GM12875 (cell line): ENCODE measurements at regions not wholly inside any gene's neighbourhood (a gene's known extent, or its start where the extent isn't known, plus 50 kb on each side); places are given as distances from the start of the nearest gene placed in this dataset.

Experiments used
- H3K4me3 ChIP-seq: one replicate; pipeline ENCODE4 v1.5.1; 2011; ENCODE audit warnings: low read depth, low read length, control low read depth
- TF ChIP-seq, protein P1 (sequence below): IDR thresholded peaks from 2 replicates; pipeline ENCODE4 v1.5.1; 2011; ENCODE audit warnings: low read depth, mild to moderate bottlenecking, control low read depth, inconsistent platforms, low read length, moderate library complexity, borderline replicate concordance; ENCODE audit not compliant: insufficient read depth

DNA sequence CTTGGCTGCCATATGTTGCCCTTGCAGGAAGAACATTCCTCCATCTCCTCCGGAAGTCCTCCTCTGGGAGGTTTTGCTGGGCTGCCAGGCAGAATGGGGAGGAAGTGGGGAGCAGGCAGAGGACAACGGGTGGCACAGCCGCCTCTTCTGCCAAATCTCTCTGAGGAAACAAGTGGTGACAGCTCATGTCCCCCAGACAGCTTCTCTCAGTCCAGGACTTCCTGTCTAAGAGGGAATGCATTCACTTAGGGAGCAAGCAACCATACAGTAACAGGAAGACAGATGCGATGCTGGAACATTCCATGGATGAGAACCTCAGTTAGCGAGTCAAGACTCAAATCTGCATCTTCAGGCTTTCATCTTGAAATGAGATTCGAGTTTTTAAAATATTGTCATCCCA is 701.0 kb downstream of the SEMA5A start:
- TF ChIP-seq, protein P1, sequence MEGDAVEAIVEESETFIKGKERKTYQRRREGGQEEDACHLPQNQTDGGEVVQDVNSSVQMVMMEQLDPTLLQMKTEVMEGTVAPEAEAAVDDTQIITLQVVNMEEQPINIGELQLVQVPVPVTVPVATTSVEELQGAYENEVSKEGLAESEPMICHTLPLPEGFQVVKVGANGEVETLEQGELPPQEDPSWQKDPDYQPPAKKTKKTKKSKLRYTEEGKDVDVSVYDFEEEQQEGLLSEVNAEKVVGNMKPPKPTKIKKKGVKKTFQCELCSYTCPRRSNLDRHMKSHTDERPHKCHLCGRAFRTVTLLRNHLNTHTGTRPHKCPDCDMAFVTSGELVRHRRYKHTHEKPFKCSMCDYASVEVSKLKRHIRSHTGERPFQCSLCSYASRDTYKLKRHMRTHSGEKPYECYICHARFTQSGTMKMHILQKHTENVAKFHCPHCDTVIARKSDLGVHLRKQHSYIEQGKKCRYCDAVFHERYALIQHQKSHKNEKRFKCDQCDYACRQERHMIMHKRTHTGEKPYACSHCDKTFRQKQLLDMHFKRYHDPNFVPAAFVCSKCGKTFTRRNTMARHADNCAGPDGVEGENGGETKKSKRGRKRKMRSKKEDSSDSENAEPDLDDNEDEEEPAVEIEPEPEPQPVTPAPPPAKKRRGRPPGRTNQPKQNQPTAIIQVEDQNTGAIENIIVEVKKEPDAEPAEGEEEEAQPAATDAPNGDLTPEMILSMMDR = no peak
- no peak overlapping the region for H3K4me3 ChIP-seq

DNA sequence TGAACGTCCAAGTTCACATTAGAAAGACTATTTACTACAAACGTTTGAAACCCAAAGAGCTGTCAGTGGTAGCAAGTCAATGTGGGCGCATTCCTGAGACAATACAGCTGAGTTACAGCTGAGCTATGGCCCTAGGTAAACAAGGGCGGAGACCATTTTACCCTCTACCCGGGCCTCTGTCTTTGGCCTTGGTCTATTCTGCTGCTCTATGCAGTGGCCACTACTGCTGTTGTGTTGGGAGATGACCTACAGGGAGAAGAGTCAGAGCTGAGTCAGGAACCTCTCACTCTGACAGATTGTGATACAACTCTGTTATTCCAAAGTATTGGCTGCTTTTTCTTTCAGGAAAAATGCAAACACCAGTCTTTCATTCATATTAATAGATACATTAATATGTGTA is 700.6 kb downstream of the SEMA5A start:
- TF ChIP-seq, protein P1 = no peak

DNA sequence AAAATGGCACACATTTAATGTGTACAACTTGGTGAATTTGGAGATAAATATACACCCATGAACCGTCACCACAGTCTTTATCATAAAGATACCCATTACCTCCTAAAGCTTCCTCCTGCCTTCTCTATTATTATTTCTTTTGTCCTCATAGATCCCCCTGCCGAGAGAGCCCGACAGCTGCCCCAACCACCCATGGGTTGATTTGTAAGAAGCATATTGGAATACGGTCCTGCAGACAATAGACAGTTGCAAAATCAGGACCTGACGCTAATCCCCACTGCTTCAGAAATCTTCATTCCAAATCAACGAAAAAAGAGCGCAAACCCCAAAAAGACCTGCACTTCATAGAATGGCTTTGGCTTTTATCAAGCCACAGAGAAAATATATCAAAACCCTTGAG is 697.5 kb downstream of the SEMA5A start:
- TF ChIP-seq, protein P1 = no peak
- no peak overlapping the region for H3K4me3 ChIP-seq

More for the DNA sequence above, 700.6 kb downstream of the SEMA5A start:
- H3K4me3 ChIP-seq = no peak overlapping the region

DNA sequence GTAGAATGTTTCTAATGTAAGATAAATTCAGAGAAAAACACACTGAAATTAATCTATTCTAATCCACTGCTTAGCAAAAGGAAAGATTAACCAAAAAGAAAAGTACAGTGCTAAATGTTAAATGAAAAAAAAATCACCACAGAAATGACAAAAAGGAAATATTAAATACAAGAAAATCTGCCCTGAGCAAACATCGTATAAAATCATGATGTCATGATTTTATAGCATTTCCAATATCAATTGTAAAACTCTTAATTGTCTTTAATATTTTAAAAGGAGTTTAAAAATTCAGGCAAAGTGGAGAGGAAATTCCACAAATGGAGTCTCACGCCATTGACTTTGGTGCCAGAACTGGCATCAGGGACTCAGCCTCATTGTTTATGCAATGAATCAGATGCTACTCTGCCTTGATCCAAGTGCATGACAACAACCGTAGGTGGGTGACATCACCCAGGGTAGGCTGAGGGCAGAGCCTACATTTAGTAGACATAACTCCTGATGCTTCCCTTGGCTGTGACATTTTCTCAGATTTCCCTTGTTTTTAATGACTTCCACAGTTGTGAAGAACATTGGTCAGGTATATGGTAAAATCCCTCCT is 696.8 kb downstream of the SEMA5A start:
- TF ChIP-seq, protein P1 = no peak
- H3K4me3 ChIP-seq = no peak overlapping the region

DNA sequence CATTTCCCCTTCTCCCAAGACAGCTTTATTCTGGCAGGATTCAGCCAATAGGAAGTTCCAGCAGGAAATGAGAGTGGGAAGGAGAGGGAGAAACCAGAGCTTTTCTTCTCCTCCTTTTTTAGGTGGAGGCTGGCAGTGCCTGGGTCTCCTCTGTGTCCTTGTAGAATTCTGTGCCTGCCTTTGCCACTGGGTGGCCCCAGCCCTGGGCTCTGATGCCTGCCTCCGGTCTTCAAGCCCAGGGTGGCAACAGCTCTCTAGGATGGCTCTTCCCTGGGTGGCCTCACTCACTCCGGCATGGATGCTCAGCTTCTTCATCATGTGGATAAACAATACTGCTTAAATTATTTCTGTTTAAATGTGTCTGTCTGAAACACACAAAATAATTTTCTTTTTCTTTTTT is 694.8 kb downstream of the SEMA5A start:
- TF ChIP-seq, protein P1 = no peak
- no peak overlapping the region for H3K4me3 ChIP-seq

DNA sequence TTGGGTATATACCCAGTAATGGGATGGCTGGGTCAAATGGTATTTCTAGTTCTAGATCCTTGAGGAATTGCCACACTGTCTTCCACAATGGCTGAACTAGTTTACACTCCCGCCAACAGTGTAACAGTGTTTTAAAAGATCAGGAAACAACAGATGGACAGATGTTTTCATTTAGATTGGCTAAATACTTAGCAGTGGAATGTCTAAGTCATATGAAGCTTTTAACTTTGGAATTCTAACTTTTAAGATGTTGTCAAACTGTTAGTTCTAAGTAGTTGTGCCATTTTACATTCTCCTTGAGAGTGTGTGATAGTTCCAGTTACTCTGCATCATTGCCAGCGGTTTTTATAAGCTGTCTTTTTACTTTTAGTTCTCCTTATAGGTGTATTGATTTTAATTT is 688.8 kb downstream of the SEMA5A start:
- H3K4me3 ChIP-seq = no peak overlapping the region
- TF ChIP-seq, protein P1 = no peak

DNA sequence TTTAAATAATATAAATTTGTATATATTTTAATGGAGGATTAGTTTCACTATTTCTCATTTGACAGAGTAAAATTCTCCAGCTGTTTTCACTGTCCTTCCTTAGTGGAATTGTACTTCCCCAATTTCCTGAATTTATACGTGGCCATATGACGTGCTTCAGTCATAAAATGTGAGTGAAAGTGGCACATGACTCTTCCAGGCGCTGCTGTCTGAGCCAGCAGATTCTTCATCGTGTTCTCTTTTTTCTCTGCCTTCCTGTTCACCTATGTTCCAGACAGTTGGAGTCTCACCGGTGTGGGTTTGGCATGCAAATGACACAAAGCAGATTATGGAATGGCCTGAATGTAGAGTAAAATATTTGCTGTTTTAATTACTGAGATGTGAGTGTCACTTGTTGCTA is 684.1 kb downstream of the SEMA5A start:
- H3K4me3 ChIP-seq = no peak overlapping the region
- TF ChIP-seq, protein P1 = no peak
